Ovary (tissue), 7 donors: ENCODE measurements at regions not wholly inside any gene's neighbourhood (a gene's known extent, or its start where the extent isn't known, plus 50 kb on each side); places are given as distances from the start of the nearest gene placed in this dataset.

Experiments
- DNase-seq, 5 donors: peaks; one replicate each; pipeline ENCODE4 v3.0.0-alpha.2; 2019 to 2020
- H3K27ac ChIP-seq, 2 donors: fragments of 200-600 bp; one replicate each; pipeline versions ENCODE4 v1.5.1 to v1.8.0; 2019 to 2022
- H3K27me3 ChIP-seq: fragments of 200-600 bp; one replicate; pipeline ENCODE4 v1.8.0; 2022
- H3K36me3 ChIP-seq: fragments of 200-600 bp; sonication (generic); one replicate; pipeline ENCODE4 v1.5.1; 2019
- H3K4me1 ChIP-seq: one replicate; pipeline ENCODE4 v1.8.1; 2013; ENCODE audit warnings: mild to moderate bottlenecking, moderate library complexity; ENCODE audit not compliant: insufficient read depth
- H3K4me3 ChIP-seq: fragments of 200-600 bp; sonication (generic); one replicate; pipeline ENCODE4 v1.5.1; 2017
- H3K9me3 ChIP-seq, 2 donors: fragments of 200-600 bp in 1 of 2; sonication (generic) in 1 of 2; one replicate each; pipeline versions ENCODE4 v1.5.1 to v1.8.1; 2013 to 2019; ENCODE audit warnings: mild to moderate bottlenecking in 1 of 2, moderate library complexity in 1 of 2
- EP300 ChIP-seq: sonication (generic); formaldehyde crosslinking; IDR thresholded peaks from one replicate; pipeline ENCODE4 v1.6.1; 2017; ENCODE audit warnings: antibody characterized with exemption
- POLR2A ChIP-seq: fragments of 450-650 bp; IDR thresholded peaks from one replicate; pipeline ENCODE4 v1.6.1; 2017; ENCODE audit warnings: antibody characterized with exemption, mild to moderate bottlenecking, moderate library complexity
- WGBS, 3 donors: extraction: QIAGEN DNeasy Blood & Tissue Kit in 1 of 3; methylation state at CpG; one replicate each; pipeline versions ENCODE4 v1.1.5 to v1.1.7; 2013 to 2017; 5-methylcytosine and 5-hydroxymethylcytosine counted together
- intact Hi-C, 4 donors: fragments of 100-400 bp; cut with DNase I; formaldehyde crosslinking; loops; one replicate each; pipeline versions ENCODE4 v1.11.0 to v1.15.1; 2022 to 2023
- TF ChIP-seq, protein P1 (sequence below), 3 donors: fragments of 450-650 bp in 2 of 3; fragments of 200-600 bp in 1 of 3; IDR thresholded peaks; one replicate each; pipeline versions ENCODE4 v1.5.1 to v1.8.0; 2016 to 2022; ENCODE audit warnings: antibody characterized with exemption in 3 of 3, mild to moderate bottlenecking in 1 of 3
- donor health status: DM: no; HTN: no; CAD: no; lungs with moderate emphysema.
- donor health status: DM: no; HTN: no; CAD: no.
- donor health status: Bipolar disorder and iron deficiency.
- donor health status: DM: no; HTN: no; CAD: no.
- donor health status: DM: yes; HTN: yes; CAD: no.

DNA sequence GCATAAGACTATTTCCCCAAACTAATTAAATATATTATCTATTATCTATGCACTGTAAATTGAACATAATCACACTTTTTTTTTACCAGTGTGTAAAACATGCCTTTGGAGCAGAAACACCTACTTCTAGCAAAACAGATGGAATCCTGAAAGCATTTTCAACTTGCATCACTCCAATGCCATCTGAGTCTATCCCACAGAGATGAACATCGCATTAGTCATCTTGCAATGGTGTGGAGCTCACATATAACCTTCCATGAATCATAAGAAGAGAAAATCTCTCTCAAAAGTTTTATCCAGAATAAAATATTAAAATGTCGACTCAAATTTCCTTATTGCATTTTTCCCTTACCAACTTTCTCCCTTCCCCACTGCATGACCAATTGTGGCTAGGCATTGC, 406.7 kb upstream of the ACTRT1 start:
- Histone ChIP-seq H3K4me3 (no peak overlapping the region), H3K9me3 (no peaks in the 10 kb centered on the region), H3K4me1 (no peaks in the 10 kb centered on the region), H3K36me3 (no peaks in the 10 kb centered on the region), H3K27me3 (no peaks in the 10 kb centered on the region), H3K27ac (no peak overlapping the region)
- TF ChIP-seq EP300 (no peak), POLR2A (no peak)
- TF ChIP-seq, protein P1, sequence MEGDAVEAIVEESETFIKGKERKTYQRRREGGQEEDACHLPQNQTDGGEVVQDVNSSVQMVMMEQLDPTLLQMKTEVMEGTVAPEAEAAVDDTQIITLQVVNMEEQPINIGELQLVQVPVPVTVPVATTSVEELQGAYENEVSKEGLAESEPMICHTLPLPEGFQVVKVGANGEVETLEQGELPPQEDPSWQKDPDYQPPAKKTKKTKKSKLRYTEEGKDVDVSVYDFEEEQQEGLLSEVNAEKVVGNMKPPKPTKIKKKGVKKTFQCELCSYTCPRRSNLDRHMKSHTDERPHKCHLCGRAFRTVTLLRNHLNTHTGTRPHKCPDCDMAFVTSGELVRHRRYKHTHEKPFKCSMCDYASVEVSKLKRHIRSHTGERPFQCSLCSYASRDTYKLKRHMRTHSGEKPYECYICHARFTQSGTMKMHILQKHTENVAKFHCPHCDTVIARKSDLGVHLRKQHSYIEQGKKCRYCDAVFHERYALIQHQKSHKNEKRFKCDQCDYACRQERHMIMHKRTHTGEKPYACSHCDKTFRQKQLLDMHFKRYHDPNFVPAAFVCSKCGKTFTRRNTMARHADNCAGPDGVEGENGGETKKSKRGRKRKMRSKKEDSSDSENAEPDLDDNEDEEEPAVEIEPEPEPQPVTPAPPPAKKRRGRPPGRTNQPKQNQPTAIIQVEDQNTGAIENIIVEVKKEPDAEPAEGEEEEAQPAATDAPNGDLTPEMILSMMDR (IDR thresholded peaks at IDR 0.05) = no peak
- no peak for DNase-seq
- intact Hi-C loops = no loop called here
- 60 to 72% (median 66%) methylated on average over 2 of the region's 2 CpGs for WGBS, 3 donors

DNA sequence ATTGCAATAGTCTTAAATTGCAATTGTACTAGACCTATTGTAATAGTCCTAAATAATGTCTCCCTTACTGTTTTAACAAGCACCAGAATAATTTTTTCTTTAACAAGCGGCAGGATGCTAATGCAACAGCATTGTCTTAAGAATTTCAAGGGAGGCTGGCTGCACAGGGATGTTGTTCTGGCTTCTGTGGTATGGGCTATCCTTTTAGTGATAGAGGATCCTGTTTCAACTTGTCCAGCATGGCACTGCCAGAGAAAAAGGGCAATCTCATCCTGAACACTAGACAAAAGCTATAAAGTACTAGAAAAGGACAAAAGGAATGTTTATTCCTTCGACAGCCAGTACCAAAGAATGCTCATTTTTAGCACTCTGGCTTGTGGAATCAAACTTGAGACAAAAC, 405.5 kb upstream of the ACTRT1 start:
- Histone ChIP-seq H3K27ac (no peak overlapping the region), H3K36me3 (no peaks in the 10 kb centered on the region), H3K27me3 (no peaks in the 10 kb centered on the region), H3K4me3 (no peak overlapping the region), H3K4me1 (no peaks in the 10 kb centered on the region), H3K9me3 (no peaks in the 10 kb centered on the region)
- 64 to 72% (median 65%) methylated on average over 2 of the region's 2 CpGs for WGBS, 3 donors
- intact Hi-C loops = no loop called here
- no peak for DNase-seq
- TF ChIP-seq POLR2A = no peak
- TF ChIP-seq, protein P1 (IDR thresholded peaks at IDR 0.05) = no peak

DNA sequence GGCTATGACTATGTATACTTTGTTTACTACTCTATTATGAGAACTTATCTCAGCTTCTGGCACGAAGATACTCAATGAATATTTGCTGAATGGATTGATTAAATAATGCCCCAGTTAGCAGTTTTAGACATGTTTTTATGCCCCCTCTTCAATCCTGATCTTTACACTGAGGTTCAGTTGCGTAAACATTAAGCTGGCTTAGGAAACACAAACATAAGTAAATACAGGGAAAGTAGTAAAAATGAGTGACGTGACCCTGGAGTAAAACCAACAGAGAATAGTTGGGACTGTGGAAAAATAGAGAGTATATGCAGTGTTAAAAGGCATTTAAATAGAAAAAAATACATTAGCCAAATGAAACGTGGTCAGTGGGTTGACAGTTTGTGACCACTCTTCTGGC, 387.0 kb upstream of the ACTRT1 start:
- WGBS, 3 donors = 48 to 50% (median 49%) methylated on average over 4 of the region's 4 CpGs
- Histone ChIP-seq H3K27me3 (no peaks in the 10 kb centered on the region), H3K4me1 (no peaks in the 10 kb centered on the region), H3K27ac (no peak overlapping the region), H3K36me3 (no peaks in the 10 kb centered on the region), H3K4me3 (no peak overlapping the region), H3K9me3 (no peaks in the 10 kb centered on the region)
- TF ChIP-seq EP300 (no peak), POLR2A (no peak)
- intact Hi-C loops = no loop called here
- DNase-seq = no peak

DNA sequence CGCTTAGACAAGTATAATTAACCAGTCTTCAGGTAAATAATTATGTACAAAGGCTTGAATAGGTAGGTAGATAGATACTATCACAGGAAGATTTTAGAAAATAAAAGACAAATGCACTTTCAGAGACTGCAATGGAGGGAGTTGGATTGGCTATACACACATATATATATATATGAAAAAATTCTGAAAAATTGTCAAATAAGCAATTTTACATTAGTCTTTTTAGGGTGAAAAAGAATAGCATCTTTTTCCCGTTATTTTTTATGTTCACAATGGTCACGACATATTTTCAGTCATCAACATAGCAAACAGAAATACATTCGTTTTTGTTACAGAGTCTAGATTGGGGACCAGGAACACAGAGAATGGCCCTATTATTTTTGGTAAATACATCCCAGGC, 385.9 kb upstream of the ACTRT1 start:
- TF ChIP-seq POLR2A (no peak), EP300 (no peak)
- TF ChIP-seq, protein P1 (IDR thresholded peaks at IDR 0.05) = no peak
- Histone ChIP-seq H3K36me3 (no peaks in the 10 kb centered on the region), H3K4me1 (no peaks in the 10 kb centered on the region), H3K27ac (no peak overlapping the region), H3K27me3 (no peaks in the 10 kb centered on the region), H3K4me3 (no peak overlapping the region), H3K9me3 (no peaks in the 10 kb centered on the region)
- intact Hi-C loops = no loop called here
- no peak for DNase-seq
- WGBS, 3 donors = 51 to 65% (median 64%) methylated on average over 4 of the region's 4 CpGs

DNA sequence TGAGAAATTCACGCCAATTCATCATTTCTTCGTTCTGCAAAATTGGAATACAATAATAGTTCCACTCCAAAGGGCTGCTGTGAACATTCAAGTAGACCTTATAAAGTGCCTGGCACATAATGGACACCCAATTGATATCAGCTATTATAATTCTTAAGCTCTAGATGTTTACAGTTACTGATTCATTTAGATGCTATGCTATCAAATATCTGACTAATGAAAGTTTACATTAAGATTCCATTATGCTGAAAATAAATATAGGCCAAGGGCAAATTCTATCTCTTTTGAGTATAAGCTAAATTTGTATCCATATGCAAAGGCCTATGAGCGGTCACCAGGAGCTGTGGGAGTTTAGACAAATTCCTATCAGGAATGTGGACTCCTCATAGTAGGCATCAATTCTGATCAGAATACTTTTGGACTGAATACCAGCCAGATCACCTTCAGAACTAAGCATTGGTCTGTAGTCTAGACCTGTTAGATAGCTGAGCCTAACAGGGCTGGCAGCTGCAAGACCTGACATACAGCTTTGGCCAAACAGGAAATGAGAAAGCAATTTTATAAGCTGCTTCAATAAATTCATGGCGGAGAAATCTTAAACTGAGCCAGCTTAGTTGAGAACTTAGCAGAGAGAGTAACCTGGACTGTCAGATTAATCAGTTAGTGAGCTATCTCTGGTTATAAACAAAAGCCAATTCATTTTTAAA, 384.3 kb upstream of the ACTRT1 start:
- Histone ChIP-seq H3K27ac (no peak overlapping the region), H3K36me3 (no peaks in the 10 kb centered on the region), H3K4me1 (no peaks in the 10 kb centered on the region), H3K27me3 (no peaks in the 10 kb centered on the region), H3K4me3 (no peak overlapping the region), H3K9me3 (no peaks in the 10 kb centered on the region)
- intact Hi-C loops = no loop called here
- 68 to 83% (median 70%) methylated on average over 4 of the region's 4 CpGs for WGBS, 3 donors
- no peak for TF ChIP-seq EP300
- TF ChIP-seq, protein P1 (IDR thresholded peaks at IDR 0.05) = no peak
- no peak for DNase-seq
